H9 (cell line): ENCODE measurements at regions not wholly inside any gene's neighbourhood (a gene's known extent, or its start where the extent isn't known, plus 50 kb on each side); places are given as distances from the start of the nearest gene placed in this dataset.

Source experiments
- DNase-seq: peaks from one replicate; pipeline ENCODE4 v3.0.0-alpha.2; 2017
- H2AFZ ChIP-seq: one replicate; pipeline ENCODE4 v1.6.1; 2013; ENCODE audit warnings: mild to moderate bottlenecking, low read length, control low read depth, moderate library complexity
- H2AK5ac ChIP-seq: 2 replicates; pipeline ENCODE4 v1.6.1; 2013; ENCODE audit warnings: low read length, control low read depth, mixed read lengths; ENCODE audit not compliant: insufficient read length
- H2BK120ac ChIP-seq: one replicate; pipeline ENCODE4 v1.6.1; 2013; ENCODE audit warnings: low read depth, mild to moderate bottlenecking, low read length, control low read depth, inconsistent platforms; ENCODE audit not compliant: poor library complexity, severe bottlenecking
- H2BK12ac ChIP-seq: 2 replicates; pipeline ENCODE4 v1.6.1; 2013; ENCODE audit warnings: low read length, control low read depth, mixed read lengths, low read depth; ENCODE audit not compliant: insufficient read length
- H2BK15ac ChIP-seq: 2 replicates; pipeline ENCODE4 v1.6.1; 2013; ENCODE audit warnings: low read depth, low read length, control low read depth
- H2BK20ac ChIP-seq: one replicate; pipeline ENCODE4 v1.6.1; 2013; ENCODE audit warnings: low read depth, mild to moderate bottlenecking, low read length, control low read depth, inconsistent platforms; ENCODE audit not compliant: poor library complexity, severe bottlenecking
- H2BK5ac ChIP-seq: 2 replicates; pipeline ENCODE4 v1.6.1; 2013; ENCODE audit warnings: low read length, control low read depth, mixed read lengths; ENCODE audit not compliant: insufficient read length
- H3K14ac ChIP-seq: 2 replicates; pipeline ENCODE4 v1.6.1; 2013; ENCODE audit warnings: low read length, control low read depth; ENCODE audit not compliant: insufficient read depth
- H3K18ac ChIP-seq: 2 replicates; pipeline ENCODE4 v1.6.1; 2013; ENCODE audit warnings: low read depth, mild to moderate bottlenecking, mixed read lengths, low read length, control low read depth; ENCODE audit not compliant: insufficient read length
- H3K23ac ChIP-seq: 2 replicates; pipeline ENCODE4 v1.6.1; 2013; ENCODE audit warnings: low read length, control low read depth, mixed read lengths, low read depth; ENCODE audit not compliant: insufficient read length
- H3K23me2 ChIP-seq: 2 replicates; pipeline ENCODE4 v1.6.1; 2013; ENCODE audit warnings: low read depth, mild to moderate bottlenecking, mixed read lengths, low read length, control low read depth; ENCODE audit not compliant: insufficient read length, poor library complexity, severe bottlenecking
- H3K27ac ChIP-seq: 2 replicates; pipeline ENCODE4 v1.5.1; 2013; ENCODE audit warnings: low read length, control low read depth, mixed read lengths, low read depth; ENCODE audit not compliant: insufficient read length
- H3K27me3 ChIP-seq: 2 replicates; pipeline ENCODE4 v1.6.1; 2013; ENCODE audit warnings: low read length, control low read depth, inconsistent platforms; ENCODE audit not compliant: insufficient read depth
- H3K4ac ChIP-seq: 2 replicates; pipeline ENCODE4 v1.6.1; 2013; ENCODE audit warnings: low read depth, mild to moderate bottlenecking, control low read depth, inconsistent platforms, low read length, moderate library complexity
- H3K4me1 ChIP-seq: 2 replicates; pipeline ENCODE4 v1.6.1; 2013; ENCODE audit warnings: low read length, control low read depth, inconsistent platforms; ENCODE audit not compliant: insufficient read depth
- H3K4me2 ChIP-seq: 2 replicates; pipeline ENCODE4 v1.6.1; 2013; ENCODE audit warnings: low read length, control low read depth, mixed read lengths; ENCODE audit not compliant: insufficient read length, insufficient read depth
- H3K56ac ChIP-seq: 2 replicates; pipeline ENCODE4 v1.6.1; 2013; ENCODE audit warnings: low read depth, mild to moderate bottlenecking, mixed read lengths, low read length, control low read depth; ENCODE audit not compliant: insufficient read length
- H3K79me1 ChIP-seq: 2 replicates; pipeline ENCODE4 v1.6.1; 2013; ENCODE audit warnings: low read depth, mild to moderate bottlenecking, moderate library complexity, low read length, control low read depth, inconsistent platforms; ENCODE audit not compliant: insufficient read depth, poor library complexity, severe bottlenecking
- H3K79me2 ChIP-seq: 2 replicates; pipeline ENCODE4 v1.6.1; 2013; ENCODE audit warnings: low read length, control low read depth, inconsistent platforms; ENCODE audit not compliant: insufficient read depth
- H3K9ac ChIP-seq: 2 replicates; pipeline ENCODE4 v1.6.1; 2013; ENCODE audit warnings: low read length, control low read depth, mixed read lengths; ENCODE audit not compliant: insufficient read length; ENCODE audit errors: extremely low read depth
- H3K9me3 ChIP-seq: one replicate; pipeline ENCODE4 v1.6.1; 2013; ENCODE audit warnings: low read depth, low read length, inconsistent platforms; ENCODE audit not compliant: control insufficient read depth
- H3T11ph ChIP-seq: one replicate; pipeline ENCODE4 v1.6.1; 2013; ENCODE audit warnings: mild to moderate bottlenecking, low read length, control low read depth, inconsistent platforms
- H4K20me1 ChIP-seq: one replicate; pipeline ENCODE4 v1.6.1; 2013; ENCODE audit not compliant: control insufficient read depth, insufficient read length, insufficient read depth
- H4K5ac ChIP-seq: 2 replicates; pipeline ENCODE4 v1.6.1; 2013; ENCODE audit warnings: low read depth, mild to moderate bottlenecking, mixed read lengths, low read length, control low read depth; ENCODE audit not compliant: insufficient read length
- H4K8ac ChIP-seq: replicated peaks from 2 replicates; pipeline ENCODE4 v1.6.1; 2013; ENCODE audit warnings: low read length, control low read depth, mixed read lengths, low read depth; ENCODE audit not compliant: insufficient read length
- H4K91ac ChIP-seq: 2 replicates; pipeline ENCODE4 v1.6.1; 2013; ENCODE audit warnings: low read depth, mild to moderate bottlenecking, moderate library complexity, mixed read lengths, low read length, control low read depth; ENCODE audit not compliant: insufficient read length
- H3K27ac Mint-ChIP-seq, 3 experiments: 2 replicates in 2 of 3; 3 replicates in 1 of 3; pipeline ENCODE4 v1.8.0; 2020 to 2021; ENCODE audit warnings: mixed read lengths in 3 of 3, mild to moderate bottlenecking in 1 of 3, moderate library complexity in 1 of 3
- H3K27me3 Mint-ChIP-seq: 2 replicates; pipeline ENCODE4 v1.8.0; 2021; ENCODE audit warnings: low read depth, mild to moderate bottlenecking, moderate library complexity, mixed read lengths
- H3K36me3 Mint-ChIP-seq, 3 experiments: 2 replicates in 2 of 3; 3 replicates in 1 of 3; pipeline ENCODE4 v1.8.0; 2020 to 2021; ENCODE audit warnings: low read depth in 3 of 3, mixed read lengths in 3 of 3; ENCODE audit not compliant: insufficient read depth in 1 of 3
- H3K4me1 Mint-ChIP-seq, 2 experiments: 2 replicates each; pipeline ENCODE4 v1.8.0; 2020; ENCODE audit warnings: mixed read lengths in 2 of 2
- H3K4me3 Mint-ChIP-seq, 2 experiments: 2 replicates in 1 of 2; 3 replicates in 1 of 2; pipeline ENCODE4 v1.8.0; 2020 to 2021; ENCODE audit warnings: mild to moderate bottlenecking in 2 of 2, mixed read lengths in 2 of 2, moderate library complexity in 1 of 2
- H3K9me3 Mint-ChIP-seq, 2 experiments: 2 replicates in 1 of 2; 3 replicates in 1 of 2; pipeline ENCODE4 v1.8.0; 2020; ENCODE audit warnings: mild to moderate bottlenecking in 2 of 2, mixed read lengths in 2 of 2, moderate library complexity in 1 of 2
- WGBS: extraction: QIAGEN DNeasy Blood & Tissue Kit; methylation state at CpG from one replicate; pipeline ENCODE4 v1.1.7; 2013; ENCODE audit warnings: missing lambda C conversion rate, low lambda C conversion rate, mixed read lengths; ENCODE audit not compliant: insufficient read length; ENCODE audit errors: extremely low coverage; 5-methylcytosine and 5-hydroxymethylcytosine counted together
- TF ChIP-seq, protein P1 (sequence below): fragments of 200-600 bp; sonication (generic); conservative IDR thresholded peaks from 3 replicates; pipeline ENCODE4 v1.8.0; 2021; ENCODE audit warnings: antibody characterized with exemption, mild to moderate bottlenecking

DNA sequence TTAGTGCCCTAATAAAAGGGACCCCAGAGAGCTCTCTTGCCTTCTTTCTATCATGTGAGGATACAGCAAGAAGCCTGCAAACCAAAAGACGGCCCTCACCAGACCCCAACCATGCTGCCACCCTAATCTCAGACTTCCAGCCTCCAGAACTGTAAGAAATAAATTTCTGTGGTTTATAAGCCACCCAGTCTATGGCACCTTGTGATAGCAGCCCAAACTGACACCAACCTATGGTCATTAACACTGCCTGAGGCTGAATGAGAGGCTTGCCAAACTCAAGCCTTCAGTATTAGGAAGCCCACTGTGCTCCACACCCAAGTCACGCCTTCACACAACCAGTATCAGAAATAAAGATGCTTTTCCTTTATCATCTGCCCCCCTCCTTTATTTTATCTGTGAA, 127.3 kb upstream of the KLF3 start:
- no peak overlapping the region for H3K4me3 Mint-ChIP-seq
- no peak overlapping the region for H3K27ac ChIP-seq
- no peak overlapping the region for H3K14ac ChIP-seq
- peaks cover 24% of the 10 kb centered on the region for H3K27me3 Mint-ChIP-seq
- H2AK5ac ChIP-seq: no peak overlapping the region
- H3K36me3 Mint-ChIP-seq: no peaks in the 10 kb centered on the region
- H4K5ac ChIP-seq: no peak overlapping the region
- no peak overlapping the region for H2AFZ ChIP-seq
- peaks cover 4 to 7% of the 10 kb centered on the region in 2 experiments for H3K4me1 Mint-ChIP-seq
- H4K20me1 ChIP-seq: no peaks in the 10 kb centered on the region
- no peak overlapping the region for H3K27ac Mint-ChIP-seq
- H3T11ph ChIP-seq: no peak overlapping the region
- no peaks in the 10 kb centered on the region for H3K23me2 ChIP-seq
- no peaks in the 10 kb centered on the region for H3K9me3 Mint-ChIP-seq
- no peak overlapping the region for H2BK120ac ChIP-seq
- no peak overlapping the region for H2BK12ac ChIP-seq
- H3K4me1 ChIP-seq: no peaks in the 10 kb centered on the region
- DNase-seq: no peak
- H2BK20ac ChIP-seq: no peak overlapping the region
- H3K4ac ChIP-seq: no peak overlapping the region
- H3K18ac ChIP-seq: no peak overlapping the region
- no peak overlapping the region for H3K56ac ChIP-seq
- H3K9ac ChIP-seq: no peak overlapping the region
- no peak overlapping the region for H3K23ac ChIP-seq
- H4K8ac ChIP-seq: no peak overlapping the region
- TF ChIP-seq, protein P1, sequence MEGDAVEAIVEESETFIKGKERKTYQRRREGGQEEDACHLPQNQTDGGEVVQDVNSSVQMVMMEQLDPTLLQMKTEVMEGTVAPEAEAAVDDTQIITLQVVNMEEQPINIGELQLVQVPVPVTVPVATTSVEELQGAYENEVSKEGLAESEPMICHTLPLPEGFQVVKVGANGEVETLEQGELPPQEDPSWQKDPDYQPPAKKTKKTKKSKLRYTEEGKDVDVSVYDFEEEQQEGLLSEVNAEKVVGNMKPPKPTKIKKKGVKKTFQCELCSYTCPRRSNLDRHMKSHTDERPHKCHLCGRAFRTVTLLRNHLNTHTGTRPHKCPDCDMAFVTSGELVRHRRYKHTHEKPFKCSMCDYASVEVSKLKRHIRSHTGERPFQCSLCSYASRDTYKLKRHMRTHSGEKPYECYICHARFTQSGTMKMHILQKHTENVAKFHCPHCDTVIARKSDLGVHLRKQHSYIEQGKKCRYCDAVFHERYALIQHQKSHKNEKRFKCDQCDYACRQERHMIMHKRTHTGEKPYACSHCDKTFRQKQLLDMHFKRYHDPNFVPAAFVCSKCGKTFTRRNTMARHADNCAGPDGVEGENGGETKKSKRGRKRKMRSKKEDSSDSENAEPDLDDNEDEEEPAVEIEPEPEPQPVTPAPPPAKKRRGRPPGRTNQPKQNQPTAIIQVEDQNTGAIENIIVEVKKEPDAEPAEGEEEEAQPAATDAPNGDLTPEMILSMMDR: no peak
- no CpG with 5 or more reads among the region's 2 CpGs for WGBS
- H3K9me3 ChIP-seq: no peaks in the 10 kb centered on the region
- no peaks in the 10 kb centered on the region for H3K79me1 ChIP-seq
- H4K91ac ChIP-seq: no peak overlapping the region
- H3K79me2 ChIP-seq: no peaks in the 10 kb centered on the region
- no peak overlapping the region for H2BK15ac ChIP-seq
- no peak overlapping the region for H2BK5ac ChIP-seq
- H3K4me2 ChIP-seq: no peak overlapping the region
- no peaks in the 10 kb centered on the region for H3K27me3 ChIP-seq
